ENCODE measurements at regions not wholly inside any gene's neighbourhood (a gene's known extent, or its start where the extent isn't known, plus 50 kb on each side); places are given as distances from the start of the nearest gene placed in this dataset.

GRCh38 chr15:45910671-45911070 is 275.8 kb downstream of the SQOR start:
- Mint-ChIP-seq H3K4me3 (no peak overlapping the region), H3K4me1 (ENCODE audit: low read depth) (no peaks in the 10 kb centered on the region), H3K27me3 (no peaks in the 10 kb centered on the region), H3K9me3 (peaks cover 9% of the 10 kb centered on the region), H3K27ac (no peak overlapping the region), H3K36me3 (ENCODE audit: low read depth) (no peaks in the 10 kb centered on the region)
- DNase-seq (no peak), ATAC-seq (ENCODE audit: poor library complexity) (no peak)
- intact Hi-C loops (cut with DNase I, micrococcal nuclease): no loop called here
- Histone ChIP-seq H3K27ac (ENCODE audit: low read depth in 1 of 2, low read length in 2 of 2) (no peak overlapping the region), H3K4me3 (ENCODE audit: low read length) (no peak overlapping the region), H3K36me3 (ENCODE audit: insufficient read depth, low read length) (no peaks in the 10 kb centered on the region), H3K4me1 (ENCODE audit: insufficient read depth, low read length) (no peaks in the 10 kb centered on the region), H3K9me3 (ENCODE audit: control insufficient read depth in 1 of 2, insufficient read depth in 1 of 2, low read length in 2 of 2) (peaks cover 0 to 14% of the 10 kb centered on the region in 2 experiments), H3K27me3 (ENCODE audit: control insufficient read depth in 1 of 2, insufficient read depth in 2 of 2, low read length in 2 of 2) (no peaks in the 10 kb centered on the region)
- no peak for TF ChIP-seq CTCF (IDR thresholded peaks at IDR 0.05)
- ChIA-PET POLR2A (no interaction called here), CTCF (no interaction called here)

- DNase-seq: no peak
- POLR2A ChIA-PET: no interaction called here
- H3K4me3 Mint-ChIP-seq: no peak overlapping the region
Observed at GRCh38 chr15:45913451-45913850, 278.6 kb downstream of the SQOR start.

GRCh38 chr15:45914425-45914824 is 279.6 kb downstream of the SQOR start:
- no peaks in the 10 kb centered on the region for H3K36me3 Mint-ChIP-seq (ENCODE audit: low read depth)
- CTCF ChIA-PET: no interaction called here
- Histone ChIP-seq H3K36me3 (ENCODE audit: insufficient read depth, low read length) (no peaks in the 10 kb centered on the region), H3K27me3 (ENCODE audit: control insufficient read depth in 1 of 2, insufficient read depth in 2 of 2, low read length in 2 of 2) (no peaks in the 10 kb centered on the region), H3K4me1 (ENCODE audit: insufficient read depth, low read length) (no peaks in the 10 kb centered on the region), H3K4me3 (ENCODE audit: low read length) (no peak overlapping the region), H3K27ac (ENCODE audit: low read depth in 1 of 2, low read length in 2 of 2) (no peak overlapping the region), H3K9me3 (ENCODE audit: control insufficient read depth in 1 of 2, insufficient read depth in 1 of 2, low read length in 2 of 2) (peaks cover 0 to 2% of the 10 kb centered on the region in 2 experiments)
- H3K4me3 Mint-ChIP-seq: no peak overlapping the region
- intact Hi-C loops (cut with DNase I, micrococcal nuclease): no loop called here
- peaks cover 3% of the 10 kb centered on the region for H3K9me3 Mint-ChIP-seq
- no peaks in the 10 kb centered on the region for H3K27me3 Mint-ChIP-seq
- no peak for TF ChIP-seq CTCF (IDR thresholded peaks at IDR 0.05)
- ATAC-seq (ENCODE audit: poor library complexity) (no peak), DNase-seq (no peak)
- POLR2A ChIA-PET: no interaction called here
- H3K4me1 Mint-ChIP-seq (ENCODE audit: low read depth): no peaks in the 10 kb centered on the region
- no peak overlapping the region for H3K27ac Mint-ChIP-seq

More at GRCh38 chr15:45913451-45913850, 278.6 kb downstream of the SQOR start:
- Histone ChIP-seq H3K27ac (ENCODE audit: low read depth in 1 of 2, low read length in 2 of 2) (no peak overlapping the region), H3K36me3 (ENCODE audit: insufficient read depth, low read length) (no peaks in the 10 kb centered on the region), H3K9me3 (ENCODE audit: control insufficient read depth in 1 of 2, insufficient read depth in 1 of 2, low read length in 2 of 2) (peaks cover 0 to 8% of the 10 kb centered on the region in 2 experiments), H3K4me1 (ENCODE audit: insufficient read depth, low read length) (no peaks in the 10 kb centered on the region), H3K4me3 (ENCODE audit: low read length) (no peak overlapping the region), H3K27me3 (ENCODE audit: control insufficient read depth in 1 of 2, insufficient read depth in 2 of 2, low read length in 2 of 2) (no peaks in the 10 kb centered on the region)
- no peak overlapping the region for H3K27ac Mint-ChIP-seq
- H3K9me3 Mint-ChIP-seq: peaks cover 5% of the 10 kb centered on the region
- H3K36me3 Mint-ChIP-seq (ENCODE audit: low read depth): no peaks in the 10 kb centered on the region
- intact Hi-C loops (cut with DNase I, micrococcal nuclease): no loop called here
- no peaks in the 10 kb centered on the region for H3K27me3 Mint-ChIP-seq
- TF ChIP-seq CTCF (IDR thresholded peaks at IDR 0.05): no peak
- no peaks in the 10 kb centered on the region for H3K4me1 Mint-ChIP-seq (ENCODE audit: low read depth)
- CTCF ChIA-PET: no interaction called here
- no peak for ATAC-seq (ENCODE audit: poor library complexity)

Data from CD4-positive, alpha-beta T cell (primary cell).